DMS114 treated with DMSO at 0.1 percent for 48 hours (cell line): ENCODE measurements at regions not wholly inside any gene's neighbourhood (a gene's known extent, or its start where the extent isn't known, plus 50 kb on each side); places are given as distances from the start of the nearest gene placed in this dataset.

Experiments
- DNase-seq: peaks from one replicate; lab custom pipeline; 2025; ENCODE audit not compliant: unreplicated experiment; lab: John Stamatoyannopoulos, UW

GRCh38 chr10:47186941-47187340, 113.1 kb upstream of the GDF10 start:
- DNase-seq = no peak

- DNase-seq = no peak
Observed at GRCh38 chr10:47187592-47187991, 112.4 kb upstream of the GDF10 start.

GRCh38 chr10:47188156-47188555, 111.8 kb upstream of the GDF10 start:
- DNase-seq = no peak

- DNase-seq = no peak
Observed at GRCh38 chr10:47189802-47190201, 110.2 kb upstream of the GDF10 start.

DNA sequence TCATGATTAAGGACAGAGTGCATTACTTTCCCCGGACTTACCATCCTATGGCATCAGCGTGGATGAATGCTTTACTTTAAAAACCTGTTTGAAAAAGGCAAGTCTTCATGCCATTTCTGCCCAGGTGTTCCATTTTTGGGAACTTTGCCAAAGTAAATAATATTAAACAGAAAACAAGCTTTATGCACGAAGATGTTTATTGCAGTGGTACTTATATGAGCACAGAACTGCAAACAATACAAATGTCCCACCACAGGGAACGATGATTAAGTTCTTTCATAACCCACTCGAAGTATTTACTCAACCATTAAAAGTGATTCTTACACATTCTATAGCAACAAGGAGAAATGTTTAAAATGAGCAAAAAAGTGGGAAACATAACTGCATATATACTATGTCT, 109.7 kb upstream of the GDF10 start:
- DNase-seq = no peak

- DNase-seq = no peak
Observed at GRCh38 chr10:47190802-47191450, 109.1 kb upstream of the GDF10 start.

DNA sequence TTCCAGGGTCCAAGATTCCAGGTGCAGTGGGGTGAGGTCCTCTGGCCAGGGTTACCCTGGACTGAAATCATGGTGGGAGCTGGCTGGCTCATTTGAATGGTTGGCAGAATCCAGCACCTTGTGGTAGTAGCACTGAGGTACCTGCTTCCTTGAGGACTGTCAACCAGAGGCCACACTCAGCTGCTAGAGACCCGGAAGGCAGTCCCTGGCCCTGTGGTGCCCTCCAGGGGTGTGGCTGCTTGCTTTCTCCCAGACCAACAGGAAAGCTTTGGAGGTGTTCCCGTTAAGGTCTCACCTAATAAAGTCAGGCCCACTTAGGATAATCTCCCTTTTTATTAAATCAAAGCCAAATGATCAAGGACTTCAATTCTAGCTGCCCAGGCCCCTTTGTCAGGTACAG, 107.7 kb upstream of the GDF10 start:
- DNase-seq = no peak

DNA sequence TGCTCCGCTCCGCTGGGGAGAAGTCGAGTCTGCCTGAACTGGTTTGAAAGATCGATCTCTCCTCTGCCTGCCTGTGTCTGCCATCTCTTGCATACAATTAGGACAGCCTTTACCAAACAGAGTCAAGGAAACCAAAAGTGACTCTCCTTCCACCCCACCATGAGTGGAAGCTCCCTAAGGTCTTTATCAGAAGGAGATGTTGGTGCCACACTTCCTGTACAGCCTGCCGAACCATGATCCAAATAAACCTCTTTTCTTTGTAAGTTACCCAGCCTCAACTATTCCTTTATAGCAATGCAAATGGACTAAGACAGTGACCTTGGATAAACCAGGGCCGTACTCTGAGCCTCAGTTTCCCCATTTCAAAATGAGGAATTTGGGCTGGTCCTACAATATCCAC, 106.3 kb upstream of the GDF10 start:
- no peak for DNase-seq

- DNase-seq = no peak
Observed at GRCh38 chr10:47195274-47195885, 104.6 kb upstream of the GDF10 start.

- no peak for DNase-seq
Observed at GRCh38 chr10:47196691-47197090, 103.3 kb upstream of the GDF10 start.

DNA sequence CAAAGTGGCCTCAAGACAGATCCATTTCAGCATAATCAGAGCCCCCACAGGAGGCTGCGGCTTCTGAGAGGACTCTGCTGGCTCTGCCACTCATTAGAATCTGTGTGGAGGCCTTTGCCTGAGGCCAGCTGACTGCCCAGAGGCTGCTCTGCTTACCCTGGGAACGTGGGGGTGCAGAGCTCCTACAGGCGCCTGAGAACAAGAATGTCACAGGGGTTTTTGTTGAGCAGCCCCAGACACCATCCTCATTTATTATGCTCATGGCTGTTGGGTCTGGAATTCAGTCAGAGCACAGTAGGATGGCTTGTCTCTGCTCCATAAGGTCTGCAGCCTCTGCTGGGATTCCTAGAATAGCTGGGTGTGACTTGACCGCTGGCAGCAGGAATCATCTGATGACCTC, 101.8 kb upstream of the GDF10 start:
- DNase-seq = no peak

- DNase-seq = no peak
Observed at GRCh38 chr10:47205192-47205591, 94.8 kb upstream of the GDF10 start.

DNA sequence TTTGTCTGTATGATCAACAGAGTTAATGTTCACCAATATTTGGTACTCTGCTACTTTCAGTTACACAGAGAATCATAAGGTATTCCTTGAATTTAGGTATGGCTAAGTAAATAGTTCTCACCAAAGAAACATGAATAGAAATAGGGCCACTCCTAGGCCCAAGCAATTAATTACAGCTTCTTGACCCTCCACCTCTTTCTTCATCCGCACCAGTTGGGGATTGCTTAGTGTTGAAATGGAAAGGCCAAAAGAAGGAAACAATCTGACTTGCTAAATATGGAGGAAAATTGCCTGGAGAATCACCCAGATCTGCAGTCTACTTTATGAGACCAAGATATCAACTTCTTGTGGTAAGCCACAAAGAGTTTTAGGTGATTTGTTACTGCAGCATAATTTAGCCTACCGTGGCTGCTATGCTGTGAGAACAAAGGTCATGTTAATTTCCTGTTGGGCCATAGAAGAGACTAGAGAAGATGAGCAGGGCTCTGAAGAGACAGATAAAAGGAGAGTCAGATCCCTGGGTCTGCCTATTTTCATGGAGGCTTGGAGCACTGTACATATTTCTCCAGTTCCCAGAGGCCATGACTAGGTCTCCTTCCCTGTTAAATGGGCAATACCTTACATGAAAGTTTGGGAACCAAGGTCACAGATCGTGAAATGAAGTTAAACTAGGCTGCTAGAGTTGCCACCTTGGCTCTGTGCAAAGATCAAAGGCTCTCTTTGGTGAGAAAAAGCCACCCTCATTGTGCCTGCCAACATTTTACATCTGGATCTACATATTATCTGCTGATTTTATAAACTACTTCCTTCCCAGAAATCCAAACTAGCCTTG, 93.3 kb upstream of the GDF10 start:
- no peak for DNase-seq

GRCh38 chr10:47207281-47207615, 92.7 kb upstream of the GDF10 start:
- DNase-seq = no peak

- DNase-seq = no peak
Observed at GRCh38 chr10:47207894-47208469, 92.0 kb upstream of the GDF10 start.

DNA sequence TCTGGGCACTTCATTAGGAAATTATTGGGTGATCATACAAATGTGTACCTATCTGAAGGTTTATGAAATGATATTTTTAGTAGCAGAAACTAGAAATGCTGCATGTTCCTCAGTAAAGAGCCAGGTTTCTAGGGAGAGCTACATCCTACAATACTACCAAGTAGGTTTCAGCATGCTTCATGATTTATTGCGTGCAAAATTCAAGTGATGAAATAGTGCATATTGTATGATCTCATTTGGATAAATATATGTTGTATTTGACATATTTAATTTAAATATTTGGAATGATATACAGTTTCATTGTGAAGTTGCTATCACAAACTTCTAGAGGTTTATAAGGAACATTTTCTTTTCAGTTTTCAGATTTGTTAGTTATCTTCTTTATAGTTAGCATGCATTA, 90.5 kb upstream of the GDF10 start:
- DNase-seq = no peak

DNA sequence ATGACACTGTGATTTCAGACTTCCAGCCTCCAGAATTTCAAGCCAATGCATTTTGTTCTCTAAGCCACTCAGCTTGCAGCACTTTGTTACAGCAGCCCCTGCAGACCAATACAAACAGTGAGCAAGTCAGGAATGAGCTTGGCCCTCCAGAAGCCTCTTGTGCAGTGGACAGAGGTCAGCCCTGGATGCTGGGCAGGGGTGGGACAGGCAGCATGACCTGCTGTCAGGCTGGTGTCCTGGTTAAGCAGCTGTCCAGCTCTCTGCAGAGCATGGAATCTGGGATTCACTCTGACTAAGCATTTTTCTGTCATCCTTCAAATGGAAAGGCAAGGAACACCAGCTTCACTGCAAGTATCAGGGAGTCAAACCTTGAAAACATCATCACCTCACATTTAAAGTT, 85.5 kb upstream of the GDF10 start:
- no peak for DNase-seq

DNA sequence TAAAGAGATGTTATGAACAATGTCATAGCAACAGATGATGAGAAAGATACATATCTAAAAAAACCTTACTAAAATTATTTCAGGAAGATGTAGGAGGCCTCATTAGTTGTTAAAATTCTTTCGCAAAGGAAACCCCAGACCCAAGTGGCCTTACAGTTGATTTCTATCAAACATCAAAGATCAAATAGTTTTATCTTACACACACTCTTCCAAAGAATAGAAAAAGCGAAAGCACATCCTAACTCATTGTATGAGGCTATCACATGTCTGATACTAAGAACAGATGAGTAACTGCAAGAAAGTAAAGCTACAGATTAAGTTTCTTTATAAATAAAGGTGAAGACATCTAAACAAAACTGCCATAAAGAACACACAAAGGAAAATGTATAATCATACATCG, 82.9 kb upstream of the GDF10 start:
- no peak for DNase-seq

GRCh38 chr10:47218803-47219202, 81.2 kb upstream of the GDF10 start:
- DNase-seq = no peak

DNA sequence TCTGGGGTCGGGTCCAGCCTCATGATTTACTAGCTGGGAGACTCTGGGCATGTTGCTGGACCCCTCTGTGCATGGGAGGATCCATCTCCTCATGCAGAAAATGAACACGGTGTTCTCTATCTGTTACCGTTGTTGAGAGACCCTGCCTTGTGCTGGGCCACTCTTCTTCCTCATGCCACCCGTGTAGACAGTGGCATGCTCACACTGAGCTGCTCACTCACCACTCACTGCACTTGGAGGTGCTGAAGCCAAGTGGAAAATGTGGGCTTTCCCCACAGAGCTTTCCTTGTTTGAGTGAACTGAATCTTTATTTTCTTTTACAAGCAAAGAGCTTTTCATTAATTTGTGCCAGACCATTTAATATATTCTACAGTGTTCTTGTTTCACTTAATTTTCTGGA, 77.5 kb upstream of the GDF10 start:
- DNase-seq = no peak

DNA sequence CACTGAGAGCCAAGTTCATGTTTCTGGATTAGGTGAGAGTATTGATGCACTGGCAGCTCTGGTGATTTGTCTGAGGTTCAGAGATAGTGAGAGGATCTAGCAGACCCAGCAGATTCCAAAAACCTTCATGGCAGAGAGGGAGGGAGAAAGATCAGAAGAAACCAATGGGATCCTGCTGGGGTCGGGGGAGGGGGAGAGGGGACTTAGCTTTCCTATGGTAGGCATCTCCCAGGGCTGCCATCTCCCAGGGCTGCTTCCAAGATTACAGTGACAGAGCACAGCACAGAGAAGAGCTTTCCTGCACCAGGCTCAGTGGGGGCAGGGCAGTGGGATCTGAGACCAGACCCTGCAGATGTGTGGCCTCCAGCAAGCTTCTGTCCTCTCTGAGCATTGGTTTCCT, 76.8 kb upstream of the GDF10 start:
- no peak for DNase-seq

DNA sequence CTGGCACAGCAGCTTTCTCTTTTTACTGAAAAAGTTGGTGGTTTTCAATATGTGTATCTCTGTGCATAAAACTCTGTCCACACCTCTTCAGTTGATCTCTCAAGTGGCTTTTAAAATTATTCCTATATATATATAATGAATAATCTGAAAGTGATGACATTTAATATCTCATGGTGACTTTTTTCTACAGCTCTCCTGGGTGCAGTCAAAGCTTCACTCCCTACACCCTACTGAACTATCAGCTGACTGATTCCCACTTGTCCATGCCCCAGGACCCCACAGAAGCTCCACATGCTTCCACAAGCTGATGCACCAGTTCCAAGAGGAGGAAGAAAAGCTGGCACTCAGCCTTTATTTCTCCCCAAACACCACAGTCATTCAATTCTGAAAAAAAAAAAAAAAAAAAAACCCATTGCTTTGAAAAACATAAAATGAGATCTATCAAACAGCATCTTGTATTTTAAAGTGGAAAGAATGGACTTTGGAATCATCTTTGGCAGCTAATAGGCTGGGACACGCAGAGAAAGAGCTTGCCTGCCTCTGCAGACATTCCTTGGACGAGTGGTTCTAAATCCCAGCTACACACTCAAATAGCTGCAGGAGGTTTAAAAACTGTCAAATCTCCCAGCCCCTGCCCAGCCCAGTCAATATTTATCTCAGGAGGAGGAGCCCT, 75.3 kb upstream of the GDF10 start:
- peak; percentile 1 for DNase-seq
